ENCODE measurements at regions not wholly inside any gene's neighbourhood (a gene's known extent, or its start where the extent isn't known, plus 50 kb on each side); places are given as distances from the start of the nearest gene placed in this dataset.

- TF ChIP-seq POLR2AphosphoS5 (IDR thresholded peaks at IDR 0.05; ENCODE audit: low read depth, low read length) (no peak), TAF1 (IDR thresholded peaks at IDR 0.05; ENCODE audit: borderline replicate concordance, insufficient read depth, low read length) (no peak), SIN3A (IDR thresholded peaks at IDR 0.05; ENCODE audit: borderline replicate concordance, insufficient read depth, low read length) (no peak), REST (IDR thresholded peaks at IDR 0.05; ENCODE audit: insufficient read depth in 1 of 2, low read depth in 2 of 2, low read length in 2 of 2) (no peak), FOXP2 (optimal IDR thresholded peaks at IDR 0.05; ENCODE audit: borderline replicate concordance, extremely low read depth, extremely low read length, insufficient read depth) (no peak)
Observed at GRCh38 chr11:10390375-10390774, 64.7 kb upstream of the AMPD3 start.

GRCh38 chr11:10392095-10393079 is 62.7 kb upstream of the AMPD3 start:
- TF ChIP-seq TAF1 (IDR thresholded peaks at IDR 0.05; ENCODE audit: borderline replicate concordance, insufficient read depth, low read length) (no peak), POLR2AphosphoS5 (IDR thresholded peaks at IDR 0.05; ENCODE audit: low read depth, low read length) (no peak), FOXP2 (optimal IDR thresholded peaks at IDR 0.05; ENCODE audit: borderline replicate concordance, extremely low read depth, extremely low read length, insufficient read depth) (no peak), REST (IDR thresholded peaks at IDR 0.05; ENCODE audit: insufficient read depth in 1 of 2, low read depth in 2 of 2, low read length in 2 of 2) (no peak), SIN3A (IDR thresholded peaks at IDR 0.05; ENCODE audit: borderline replicate concordance, insufficient read depth, low read length) (no peak)

- TF ChIP-seq POLR2AphosphoS5 (IDR thresholded peaks at IDR 0.05; ENCODE audit: low read depth, low read length) = no peak
- no peak for TF ChIP-seq FOXP2 (optimal IDR thresholded peaks at IDR 0.05; ENCODE audit: borderline replicate concordance, extremely low read depth, extremely low read length, insufficient read depth)
- no peak for TF ChIP-seq SIN3A (IDR thresholded peaks at IDR 0.05; ENCODE audit: borderline replicate concordance, insufficient read depth, low read length)
Observed at GRCh38 chr11:10394229-10395101, 60.6 kb upstream of the AMPD3 start.

GRCh38 chr11:10395166-10395897 is 59.7 kb upstream of the AMPD3 start:
- TF ChIP-seq SIN3A (IDR thresholded peaks at IDR 0.05; ENCODE audit: borderline replicate concordance, insufficient read depth, low read length) (no peak), TAF1 (IDR thresholded peaks at IDR 0.05; ENCODE audit: borderline replicate concordance, insufficient read depth, low read length) (no peak), FOXP2 (optimal IDR thresholded peaks at IDR 0.05; ENCODE audit: borderline replicate concordance, extremely low read depth, extremely low read length, insufficient read depth) (no peak), POLR2AphosphoS5 (IDR thresholded peaks at IDR 0.05; ENCODE audit: low read depth, low read length) (no peak), REST (IDR thresholded peaks at IDR 0.05; ENCODE audit: insufficient read depth in 1 of 2, low read depth in 2 of 2, low read length in 2 of 2) (no peak)

- no peak for TF ChIP-seq TAF1 (IDR thresholded peaks at IDR 0.05; ENCODE audit: borderline replicate concordance, insufficient read depth, low read length)
Observed at GRCh38 chr11:10396771-10397170, 58.3 kb upstream of the AMPD3 start.

Data from PFSK-1 (cell line).